Common myeloid progenitor, CD34-positive (primary cell): ENCODE measurements at regions not wholly inside any gene's neighbourhood (a gene's known extent, or its start where the extent isn't known, plus 50 kb on each side); places are given as distances from the start of the nearest gene placed in this dataset.

Source experiments
- CTCF ChIA-PET: fragments of 350-600 bp; sonication (Branson Sonifier 250); formaldehyde crosslinking; loops from one replicate; lab custom pipeline; 2021; ENCODE audit warnings: antibody characterized with exemption; lab: Charles Lee
- POLR2A ChIA-PET: fragments of 350-600 bp; sonication (Branson Sonifier 250); formaldehyde crosslinking; loops from one replicate; lab custom pipeline; 2021; ENCODE audit warnings: antibody characterized with exemption; lab: Charles Lee
- DNase-seq, 3 donors: peaks; one replicate each; pipeline versions ENCODE4 v3.0.0 to v3.0.0-alpha.2; 2013
- H3K27ac ChIP-seq, 2 experiments: 1 replicate in 1 of 2; 2 replicates in 1 of 2; pipeline ENCODE4 v1.7.0; 2013; ENCODE audit warnings: inconsistent platforms in 2 of 2, low read length in 2 of 2, mild to moderate bottlenecking in 2 of 2, low read depth in 1 of 2, moderate library complexity in 1 of 2; ENCODE audit not compliant: severe bottlenecking in 2 of 2, insufficient read depth in 1 of 2, poor library complexity in 1 of 2
- H3K27me3 ChIP-seq, 5 experiments: replicated peaks in 2 of 5; 1 replicate in 3 of 5; 2 replicates in 2 of 5; pipeline versions ENCODE4 v1.6.1 to v1.7.0; 2013; ENCODE audit warnings: low read length in 4 of 5, mild to moderate bottlenecking in 2 of 5, moderate library complexity in 2 of 5, inconsistent platforms in 1 of 5; ENCODE audit not compliant: insufficient read depth in 5 of 5, control insufficient read depth in 4 of 5
- H3K36me3 ChIP-seq, 4 experiments: 1 replicate in 2 of 4; 2 replicates in 2 of 4; pipeline versions ENCODE4 v1.6.1 to v1.7.0; 2013; ENCODE audit warnings: low read length in 3 of 4, control low read depth in 1 of 4, mild to moderate bottlenecking in 1 of 4; ENCODE audit not compliant: control insufficient read depth in 4 of 4, insufficient read depth in 4 of 4
- H3K4me1 ChIP-seq, 4 experiments: 1 replicate in 3 of 4; 2 replicates in 1 of 4; pipeline versions ENCODE4 v1.6.1 to v1.7.1; 2013; ENCODE audit warnings: low read length in 3 of 4, mild to moderate bottlenecking in 3 of 4, control low read depth in 1 of 4, inconsistent platforms in 1 of 4, moderate library complexity in 1 of 4; ENCODE audit not compliant: control insufficient read depth in 4 of 4, insufficient read depth in 4 of 4; ENCODE audit errors: control extremely low read depth in 1 of 4
- H3K4me3 ChIP-seq, 7 experiments: 1 replicate in 4 of 7; 2 replicates in 3 of 7; pipeline versions ENCODE4 v1.5.1 to v1.7.0; 2013; ENCODE audit warnings: mild to moderate bottlenecking in 7 of 7, low read length in 6 of 7, moderate library complexity in 6 of 7, inconsistent platforms in 2 of 7, low read depth in 2 of 7, control low read depth in 1 of 7; ENCODE audit not compliant: insufficient read depth in 4 of 7, control insufficient read depth in 1 of 7; ENCODE audit errors: extremely low read depth in 1 of 7
- H3K9me3 ChIP-seq, 5 experiments: 1 replicate in 4 of 5; 2 replicates in 1 of 5; pipeline versions ENCODE4 v1.6.1 to v1.7.1; 2013; ENCODE audit warnings: low read length in 4 of 5, mild to moderate bottlenecking in 2 of 5, inconsistent platforms in 1 of 5, low read depth in 1 of 5, moderate library complexity in 1 of 5; ENCODE audit not compliant: control insufficient read depth in 4 of 5, insufficient read depth in 2 of 5; ENCODE audit errors: control extremely low read depth in 1 of 5
- WGBS: methylation state at CpG from one replicate; pipeline ENCODE4 v1.1.5; 2013; ENCODE audit not compliant: insufficient coverage; 5-methylcytosine and 5-hydroxymethylcytosine counted together

GRCh38 chr9:80890124-80890523 is 799.2 kb downstream of the TLE1 start:
- Histone ChIP-seq H3K27ac (no peak overlapping the region), H3K4me1 (no peaks in the 10 kb centered on the region), H3K9me3 (no peaks in the 10 kb centered on the region), H3K36me3 (no peaks in the 10 kb centered on the region), H3K4me3 (no peak overlapping the region), H3K27me3 (no peaks in the 10 kb centered on the region)
- ChIA-PET CTCF (no interaction called here), POLR2A (no interaction called here)
- DNase-seq: no peak

- no peaks in the 10 kb centered on the region for H3K4me1 ChIP-seq
- no peak overlapping the region for H3K4me3 ChIP-seq
- no peak for DNase-seq
- WGBS: no CpG with 5 or more reads among the region's 5 CpGs
- no peak overlapping the region for H3K27ac ChIP-seq
- H3K27me3 ChIP-seq: no peaks in the 10 kb centered on the region
- CTCF ChIA-PET: no interaction called here
- no peaks in the 10 kb centered on the region for H3K9me3 ChIP-seq
- POLR2A ChIA-PET: no interaction called here
- no peaks in the 10 kb centered on the region for H3K36me3 ChIP-seq
Observed at GRCh38 chr9:80885894-80886293, 803.5 kb downstream of the TLE1 start.

GRCh38 chr9:80883826-80884579 is 805.3 kb downstream of the TLE1 start:
- ChIA-PET POLR2A (no interaction called here), CTCF (no interaction called here)
- H3K27ac ChIP-seq: no peak overlapping the region
- DNase-seq: no peak
- WGBS: 100% methylated on average over 3 of the region's 5 CpGs
- no peaks in the 10 kb centered on the region for H3K4me1 ChIP-seq
- H3K9me3 ChIP-seq: no peaks in the 10 kb centered on the region
- no peak overlapping the region for H3K4me3 ChIP-seq
- no peaks in the 10 kb centered on the region for H3K36me3 ChIP-seq
- H3K27me3 ChIP-seq: no peaks in the 10 kb centered on the region

GRCh38 chr9:80883426-80883825 is 805.9 kb downstream of the TLE1 start:
- H3K27ac ChIP-seq: no peak overlapping the region
- ChIA-PET POLR2A (no interaction called here), CTCF (interaction anchor here (0.6 kb wide), 1 partner anchor 43 kb away, joined by 3 read pairs; no protein-coding TSS in a partner anchor)
- H3K36me3 ChIP-seq: no peaks in the 10 kb centered on the region
- H3K27me3 ChIP-seq: no peaks in the 10 kb centered on the region
- no peak overlapping the region for H3K4me3 ChIP-seq
- no peak for DNase-seq
- H3K9me3 ChIP-seq: no peaks in the 10 kb centered on the region
- 100% methylated on average over 1 of the region's 5 CpGs for WGBS
- no peaks in the 10 kb centered on the region for H3K4me1 ChIP-seq

GRCh38 chr9:80881940-80882339 is 807.4 kb downstream of the TLE1 start:
- Histone ChIP-seq H3K4me3 (no peak overlapping the region), H3K9me3 (no peaks in the 10 kb centered on the region), H3K36me3 (no peaks in the 10 kb centered on the region), H3K27ac (no peak overlapping the region), H3K4me1 (no peaks in the 10 kb centered on the region), H3K27me3 (no peaks in the 10 kb centered on the region)
- ChIA-PET CTCF (no interaction called here), POLR2A (no interaction called here)
- 92% methylated on average over 5 of the region's 5 CpGs for WGBS
- no peak for DNase-seq

GRCh38 chr9:80881320-80881719 is 808.0 kb downstream of the TLE1 start:
- CTCF ChIA-PET: no interaction called here
- 96% methylated on average over 5 of the region's 6 CpGs for WGBS
- H3K9me3 ChIP-seq: no peaks in the 10 kb centered on the region
- POLR2A ChIA-PET: no interaction called here
- H3K36me3 ChIP-seq: no peaks in the 10 kb centered on the region
- H3K4me1 ChIP-seq: no peaks in the 10 kb centered on the region
- no peak overlapping the region for H3K4me3 ChIP-seq
- H3K27ac ChIP-seq: no peak overlapping the region
- no peak for DNase-seq
- no peaks in the 10 kb centered on the region for H3K27me3 ChIP-seq

- Histone ChIP-seq H3K9me3 (no peaks in the 10 kb centered on the region), H3K27ac (no peak overlapping the region), H3K4me1 (no peaks in the 10 kb centered on the region), H3K27me3 (no peaks in the 10 kb centered on the region), H3K36me3 (no peaks in the 10 kb centered on the region), H3K4me3 (no peak overlapping the region)
- 100% methylated on average over 1 of the region's 2 CpGs for WGBS
- DNase-seq: no peak
- POLR2A ChIA-PET: no interaction called here
- CTCF ChIA-PET: no interaction called here
Observed at GRCh38 chr9:80878556-80878955, 810.8 kb downstream of the TLE1 start.
